Adrenal gland (tissue), 9 donors: ENCODE measurements at regions not wholly inside any gene's neighbourhood (a gene's known extent, or its start where the extent isn't known, plus 50 kb on each side); places are given as distances from the start of the nearest gene placed in this dataset.

ENCODE experiments used
- DNase-seq, 7 donors: peaks; one replicate each; pipeline ENCODE4 v3.0.0-alpha.2; 2019 to 2020
- H3K27ac ChIP-seq, 5 donors: fragments of 200-600 bp; sonication (generic) in 4 of 5; 1 replicate in 3 of 5; 2 replicates in 2 of 5; pipeline versions ENCODE4 v1.5.1 to v1.8.0; 2016 to 2020; ENCODE audit warnings: mild to moderate bottlenecking in 1 of 5
- H3K27me3 ChIP-seq: fragments of 200-600 bp; 2 replicates; pipeline ENCODE4 v1.8.0; 2021
- H3K36me3 ChIP-seq, 2 donors: fragments of 200-600 bp; replicated peaks in 1 of 2; 1 replicate in 1 of 2; 2 replicates in 1 of 2; pipeline versions ENCODE4 v1.5.1 to v1.8.0; 2018 to 2022
- H3K4me1 ChIP-seq, 2 donors: fragments of 200-600 bp; replicated peaks in 1 of 2; 1 replicate in 1 of 2; 2 replicates in 1 of 2; pipeline versions ENCODE4 v1.5.1 to v1.8.0; 2018 to 2021
- H3K4me3 ChIP-seq, 4 donors: fragments of 200-600 bp; sonication (generic) in 3 of 4; one replicate each; pipeline ENCODE4 v1.5.1; 2016 to 2018
- H3K9me3 ChIP-seq, 3 donors: fragments of 200-600 bp; sonication (generic) in 1 of 3; replicated peaks in 1 of 3; 1 replicate in 2 of 3; 2 replicates in 1 of 3; pipeline versions ENCODE4 v1.5.1 to v1.8.0; 2016 to 2021
- POLR2A ChIP-seq, 2 donors: fragments of 450-650 bp; IDR thresholded peaks; one replicate each; pipeline ENCODE4 v1.6.1; 2017; ENCODE audit warnings: antibody characterized with exemption in 2 of 2, mild to moderate bottlenecking in 2 of 2, moderate library complexity in 1 of 2
- WGBS, 4 donors: extraction: QIAGEN DNeasy Blood & Tissue Kit in 2 of 4; methylation state at CpG; one replicate each; pipeline versions ENCODE4 v1.1.5 to v1.1.7; 2013 to 2017; 5-methylcytosine and 5-hydroxymethylcytosine counted together
- intact Hi-C, 2 donors: fragments of 100-400 bp; cut with DNase I; formaldehyde crosslinking; loops; one replicate each; pipeline versions ENCODE4 v1.14.1 to v1.15.0; 2022 to 2023
- TF ChIP-seq, protein P1 (sequence below), 6 experiments: fragments of 450-650 bp in 4 of 6; fragments of 200-600 bp in 2 of 6; sonication (generic) in 1 of 6; IDR thresholded peaks; 1 replicate in 5 of 6; 2 replicates in 1 of 6; pipeline versions ENCODE4 v1.5.1 to v1.8.0; 2016 to 2021; ENCODE audit warnings: antibody characterized with exemption in 6 of 6, mild to moderate bottlenecking in 2 of 6, moderate library complexity in 1 of 6
- donor health status: healthy with polysubstance abuse.
- donor health status: Bipolar disorder and iron deficiency.
- donor health status: DM: yes; HTN: yes; CAD: no.
- donor health status: DM: no; HTN: no; CAD: no.
- donor health status: DM: no; HTN: no; CAD: no.

DNA sequence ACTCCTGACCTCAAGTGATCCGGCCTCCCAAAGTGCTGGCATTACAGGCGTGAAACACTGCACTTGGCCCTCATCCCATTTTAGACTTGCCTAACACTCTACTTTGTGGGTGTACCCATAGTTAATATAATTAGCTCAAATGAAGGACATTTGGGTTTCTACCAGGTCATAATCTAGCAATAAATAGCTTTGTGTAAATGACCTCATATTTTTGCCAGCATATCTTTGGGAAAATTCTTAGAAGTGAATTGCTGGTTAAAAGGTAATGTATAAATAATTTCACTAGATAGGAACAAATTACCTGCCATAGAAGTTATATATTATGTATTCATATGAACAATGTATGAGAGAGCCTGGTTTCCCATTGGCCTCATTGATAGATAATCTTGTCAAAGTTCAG, 206.0 kb downstream of the DIPK2A start:
- H3K4me1 ChIP-seq = no peaks in the 10 kb centered on the region
- 96 to 100% (median 97%) methylated on average over 2 of the region's 2 CpGs for WGBS, 4 donors
- H3K9me3 ChIP-seq = no peaks in the 10 kb centered on the region
- H3K4me3 ChIP-seq = no peak overlapping the region
- no peaks in the 10 kb centered on the region for H3K27me3 ChIP-seq
- TF ChIP-seq, protein P1, sequence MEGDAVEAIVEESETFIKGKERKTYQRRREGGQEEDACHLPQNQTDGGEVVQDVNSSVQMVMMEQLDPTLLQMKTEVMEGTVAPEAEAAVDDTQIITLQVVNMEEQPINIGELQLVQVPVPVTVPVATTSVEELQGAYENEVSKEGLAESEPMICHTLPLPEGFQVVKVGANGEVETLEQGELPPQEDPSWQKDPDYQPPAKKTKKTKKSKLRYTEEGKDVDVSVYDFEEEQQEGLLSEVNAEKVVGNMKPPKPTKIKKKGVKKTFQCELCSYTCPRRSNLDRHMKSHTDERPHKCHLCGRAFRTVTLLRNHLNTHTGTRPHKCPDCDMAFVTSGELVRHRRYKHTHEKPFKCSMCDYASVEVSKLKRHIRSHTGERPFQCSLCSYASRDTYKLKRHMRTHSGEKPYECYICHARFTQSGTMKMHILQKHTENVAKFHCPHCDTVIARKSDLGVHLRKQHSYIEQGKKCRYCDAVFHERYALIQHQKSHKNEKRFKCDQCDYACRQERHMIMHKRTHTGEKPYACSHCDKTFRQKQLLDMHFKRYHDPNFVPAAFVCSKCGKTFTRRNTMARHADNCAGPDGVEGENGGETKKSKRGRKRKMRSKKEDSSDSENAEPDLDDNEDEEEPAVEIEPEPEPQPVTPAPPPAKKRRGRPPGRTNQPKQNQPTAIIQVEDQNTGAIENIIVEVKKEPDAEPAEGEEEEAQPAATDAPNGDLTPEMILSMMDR (IDR thresholded peaks at IDR 0.05) = no peak
- no peak for TF ChIP-seq POLR2A (IDR thresholded peaks at IDR 0.05)
- no peaks in the 10 kb centered on the region for H3K36me3 ChIP-seq
- H3K27ac ChIP-seq = no peak overlapping the region
- no peak for DNase-seq
- intact Hi-C loops = no loop called here

DNA sequence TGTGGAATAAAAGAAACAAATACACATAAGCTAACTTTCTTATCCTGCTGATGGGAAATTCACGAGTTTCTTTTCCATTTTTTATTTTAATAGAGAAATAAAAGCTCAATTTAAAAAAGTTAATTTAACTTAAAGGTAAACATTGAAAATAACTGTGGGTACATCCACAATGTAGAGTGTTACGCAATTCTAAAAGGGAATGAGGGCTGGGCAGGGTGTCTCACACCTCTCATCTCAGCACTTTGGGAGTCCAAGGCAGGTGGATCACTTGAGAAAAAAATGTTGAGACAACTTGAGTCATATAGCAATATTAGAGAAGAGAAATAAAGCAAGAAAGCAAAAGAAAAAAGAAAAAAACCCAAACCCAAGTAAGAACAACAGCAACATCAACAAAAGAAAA, 207.0 kb downstream of the DIPK2A start:
- Histone ChIP-seq H3K4me3 (no peak overlapping the region), H3K9me3 (no peaks in the 10 kb centered on the region), H3K36me3 (no peaks in the 10 kb centered on the region), H3K27ac (no peak overlapping the region), H3K4me1 (no peaks in the 10 kb centered on the region), H3K27me3 (no peaks in the 10 kb centered on the region)
- DNase-seq = no peak
- TF ChIP-seq, protein P1 (IDR thresholded peaks at IDR 0.05) = no peak
- TF ChIP-seq POLR2A (IDR thresholded peaks at IDR 0.05) = no peak
- WGBS, 4 donors = 92 to 96% (median 93%) methylated on average over 2 of the region's 2 CpGs
- intact Hi-C loops = no loop called here

DNA sequence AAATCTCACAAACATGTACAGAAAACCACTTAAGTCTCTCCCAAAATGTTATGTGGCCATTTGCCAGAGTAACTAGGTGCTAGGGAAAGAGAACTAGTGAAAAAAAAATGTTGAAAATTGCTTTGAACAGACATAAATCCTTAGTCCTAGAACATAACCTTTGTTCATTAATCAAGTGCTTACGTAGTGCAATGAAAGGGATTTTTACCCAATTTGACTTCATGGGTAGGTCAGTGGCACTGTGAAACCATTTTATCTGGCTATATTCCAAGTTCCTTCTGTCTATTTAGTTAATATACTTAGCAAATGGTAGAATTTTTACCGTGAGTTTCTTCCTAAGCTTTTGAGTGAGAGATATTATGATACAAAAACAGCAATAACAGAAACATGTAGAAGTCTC, 209.4 kb downstream of the DIPK2A start:
- no peaks in the 10 kb centered on the region for H3K36me3 ChIP-seq
- no peaks in the 10 kb centered on the region for H3K4me1 ChIP-seq
- no peak for DNase-seq
- TF ChIP-seq, protein P1 (IDR thresholded peaks at IDR 0.05) = no peak
- TF ChIP-seq POLR2A (IDR thresholded peaks at IDR 0.05) = no peak
- H3K27ac ChIP-seq = no peak overlapping the region
- no peak overlapping the region for H3K4me3 ChIP-seq
- 56 to 74% (median 63%) methylated on average over 2 of the region's 2 CpGs for WGBS, 4 donors
- intact Hi-C loops = no loop called here
- H3K27me3 ChIP-seq = no peaks in the 10 kb centered on the region
- H3K9me3 ChIP-seq = no peaks in the 10 kb centered on the region

DNA sequence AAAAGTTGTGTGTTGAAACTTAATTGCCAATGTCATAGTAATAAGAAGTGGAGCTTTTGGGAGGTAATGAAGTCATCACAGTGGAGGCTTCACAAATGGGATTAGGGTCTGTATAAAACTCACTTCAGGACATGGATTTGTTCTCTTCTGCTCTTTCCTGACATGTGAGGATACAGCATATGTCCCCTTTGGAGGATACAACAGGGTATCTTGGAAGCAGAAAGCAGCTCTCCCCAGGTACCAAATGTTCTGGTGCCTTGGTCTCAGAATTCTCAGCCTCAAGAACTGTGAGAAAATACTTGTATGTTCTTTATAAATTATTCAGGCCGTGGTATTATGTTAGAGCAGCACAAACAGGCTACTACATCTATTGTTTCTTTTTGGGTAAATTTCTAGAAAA, 210.9 kb downstream of the DIPK2A start:
- WGBS, 4 donors = 77 to 92% (median 90%) methylated on average over 1 of the region's 1 CpG
- Histone ChIP-seq H3K4me3 (no peak overlapping the region), H3K36me3 (no peaks in the 10 kb centered on the region), H3K27me3 (no peaks in the 10 kb centered on the region), H3K4me1 (no peaks in the 10 kb centered on the region), H3K9me3 (no peaks in the 10 kb centered on the region), H3K27ac (no peak overlapping the region)
- intact Hi-C loops = no loop called here
- TF ChIP-seq, protein P1 (IDR thresholded peaks at IDR 0.05) = no peak
- TF ChIP-seq POLR2A (IDR thresholded peaks at IDR 0.05) = no peak
- DNase-seq = no peak
